ENCODE measurements at regions not wholly inside any gene's neighbourhood (a gene's known extent, or its start where the extent isn't known, plus 50 kb on each side); places are given as distances from the start of the nearest gene placed in this dataset.

- TF ChIP-seq, protein P1, sequence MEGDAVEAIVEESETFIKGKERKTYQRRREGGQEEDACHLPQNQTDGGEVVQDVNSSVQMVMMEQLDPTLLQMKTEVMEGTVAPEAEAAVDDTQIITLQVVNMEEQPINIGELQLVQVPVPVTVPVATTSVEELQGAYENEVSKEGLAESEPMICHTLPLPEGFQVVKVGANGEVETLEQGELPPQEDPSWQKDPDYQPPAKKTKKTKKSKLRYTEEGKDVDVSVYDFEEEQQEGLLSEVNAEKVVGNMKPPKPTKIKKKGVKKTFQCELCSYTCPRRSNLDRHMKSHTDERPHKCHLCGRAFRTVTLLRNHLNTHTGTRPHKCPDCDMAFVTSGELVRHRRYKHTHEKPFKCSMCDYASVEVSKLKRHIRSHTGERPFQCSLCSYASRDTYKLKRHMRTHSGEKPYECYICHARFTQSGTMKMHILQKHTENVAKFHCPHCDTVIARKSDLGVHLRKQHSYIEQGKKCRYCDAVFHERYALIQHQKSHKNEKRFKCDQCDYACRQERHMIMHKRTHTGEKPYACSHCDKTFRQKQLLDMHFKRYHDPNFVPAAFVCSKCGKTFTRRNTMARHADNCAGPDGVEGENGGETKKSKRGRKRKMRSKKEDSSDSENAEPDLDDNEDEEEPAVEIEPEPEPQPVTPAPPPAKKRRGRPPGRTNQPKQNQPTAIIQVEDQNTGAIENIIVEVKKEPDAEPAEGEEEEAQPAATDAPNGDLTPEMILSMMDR (IDR thresholded peaks at IDR 0.05; ENCODE audit: control insufficient read depth, extremely low read depth, insufficient read depth): no peak
- no peak overlapping the region for H3K4me3 ChIP-seq (ENCODE audit: low read depth, low read length)
- DNase-seq (ENCODE audit: low read depth): no peak
These were observed 222.6 kb upstream of the CNTNAP2 start for GRCh38 chr7:145893925-145894535.

- no peak for DNase-seq (ENCODE audit: low read depth)
- no peak overlapping the region for H3K4me3 ChIP-seq (ENCODE audit: low read depth, low read length)
- TF ChIP-seq, protein P1 (IDR thresholded peaks at IDR 0.05; ENCODE audit: control insufficient read depth, extremely low read depth, insufficient read depth): no peak
These were observed 231.7 kb upstream of the CNTNAP2 start for GRCh38 chr7:145884716-145885514.

GRCh38 chr7:145876376-145876775 lies 240.2 kb upstream of the CNTNAP2 start:
- DNase-seq (ENCODE audit: low read depth): no peak
- no peak overlapping the region for H3K4me3 ChIP-seq (ENCODE audit: low read depth, low read length)
- TF ChIP-seq, protein P1 (IDR thresholded peaks at IDR 0.05; ENCODE audit: control insufficient read depth, extremely low read depth, insufficient read depth): no peak

GRCh38 chr7:145875267-145875666 lies 241.3 kb upstream of the CNTNAP2 start:
- TF ChIP-seq, protein P1 (IDR thresholded peaks at IDR 0.05; ENCODE audit: control insufficient read depth, extremely low read depth, insufficient read depth): no peak
- H3K4me3 ChIP-seq (ENCODE audit: low read depth, low read length): no peak overlapping the region
- DNase-seq (ENCODE audit: low read depth): no peak

DNA sequence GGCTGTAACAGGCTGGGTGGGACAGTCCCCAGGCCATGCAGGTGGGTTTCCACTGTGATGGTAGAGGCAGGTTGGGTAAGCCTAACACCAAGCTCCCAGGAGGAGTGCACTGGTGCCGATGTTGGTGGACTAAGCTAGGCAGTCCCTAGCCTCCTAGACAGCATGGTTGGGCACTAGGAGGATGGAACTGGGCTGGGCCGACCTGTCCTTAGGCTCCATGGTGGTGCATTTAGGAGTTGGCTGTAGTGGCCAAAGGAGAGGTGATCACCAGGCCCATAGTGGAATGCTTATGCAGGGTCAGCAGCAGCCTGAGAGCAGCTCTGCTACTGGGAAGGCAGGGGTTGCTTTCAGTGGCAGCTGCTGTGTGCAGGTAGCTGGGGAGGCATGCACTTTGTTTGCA lies 247.7 kb upstream of the CNTNAP2 start:
- TF ChIP-seq, protein P1 (IDR thresholded peaks at IDR 0.05; ENCODE audit: control insufficient read depth, extremely low read depth, insufficient read depth): no peak
- H3K4me3 ChIP-seq (ENCODE audit: low read depth, low read length): no peak overlapping the region
- DNase-seq (ENCODE audit: low read depth): no peak

DNA sequence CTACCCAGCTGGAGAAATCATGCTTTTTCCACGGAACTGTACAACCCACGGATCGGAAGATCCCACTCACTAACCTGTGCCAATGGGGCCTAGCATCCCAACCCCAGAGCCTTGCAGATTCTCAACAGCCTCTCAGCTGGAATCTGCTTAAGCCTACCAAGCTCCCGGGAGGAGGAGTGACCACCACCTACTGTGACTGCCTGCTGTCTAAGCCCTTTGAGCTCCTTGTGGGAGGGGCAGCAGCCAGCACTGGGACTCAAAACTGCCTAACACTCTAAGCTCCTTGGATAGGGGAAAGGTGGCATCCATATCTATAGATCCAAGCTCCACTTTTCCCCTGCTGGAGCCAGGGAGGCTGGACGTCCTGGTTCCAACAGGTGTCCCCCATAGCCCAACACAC lies 254.4 kb upstream of the CNTNAP2 start:
- no peak overlapping the region for H3K4me3 ChIP-seq (ENCODE audit: low read depth, low read length)
- TF ChIP-seq, protein P1 (IDR thresholded peaks at IDR 0.05; ENCODE audit: control insufficient read depth, extremely low read depth, insufficient read depth): no peak
- DNase-seq (ENCODE audit: low read depth): no peak
